NT2/D1 (cell line): ENCODE measurements at regions not wholly inside any gene's neighbourhood (a gene's known extent, or its start where the extent isn't known, plus 50 kb on each side); places are given as distances from the start of the nearest gene placed in this dataset.

Experiments used
- DNase-seq: peaks from one replicate; pipeline ENCODE4 v3.0.0-alpha.2; 2011; ENCODE audit warnings: low read depth, low spot score
- H3K27me3 ChIP-seq: 2 replicates; pipeline ENCODE4 v1.6.0; 2011; ENCODE audit warnings: mild to moderate bottlenecking; ENCODE audit not compliant: insufficient read length, insufficient read depth
- H3K36me3 ChIP-seq: 2 replicates; pipeline ENCODE4 v1.6.1; 2011; ENCODE audit warnings: mild to moderate bottlenecking, low read length, mixed read lengths; ENCODE audit not compliant: insufficient read depth, insufficient read length
- H3K4me1 ChIP-seq: 2 replicates; pipeline ENCODE4 v1.5.1; 2011; ENCODE audit not compliant: insufficient read depth, insufficient read length
- H3K4me3 ChIP-seq: 2 replicates; pipeline ENCODE4 v1.5.1; 2011; ENCODE audit warnings: low read depth; ENCODE audit not compliant: insufficient read length
- H3K9ac ChIP-seq: 2 replicates; pipeline ENCODE4 v1.6.0; 2011; ENCODE audit warnings: low read depth; ENCODE audit not compliant: insufficient read length
- H3K9me3 ChIP-seq: 2 replicates; pipeline ENCODE4 v1.5.1; 2011; ENCODE audit warnings: mild to moderate bottlenecking, low read length; ENCODE audit not compliant: insufficient read depth
- SUZ12 ChIP-seq: IDR thresholded peaks from 2 replicates; pipeline ENCODE4 v1.6.1; 2011; ENCODE audit not compliant: insufficient read length, insufficient read depth; ENCODE audit errors: extremely low read depth
- YY1 ChIP-seq: IDR thresholded peaks from 2 replicates; pipeline ENCODE4 v1.6.1; 2011; ENCODE audit not compliant: insufficient read length, insufficient read depth
- ZNF274 ChIP-seq: IDR thresholded peaks from 2 replicates; pipeline ENCODE4 v1.6.1; 2011; ENCODE audit warnings: mild to moderate bottlenecking, low read depth, low read length

DNA sequence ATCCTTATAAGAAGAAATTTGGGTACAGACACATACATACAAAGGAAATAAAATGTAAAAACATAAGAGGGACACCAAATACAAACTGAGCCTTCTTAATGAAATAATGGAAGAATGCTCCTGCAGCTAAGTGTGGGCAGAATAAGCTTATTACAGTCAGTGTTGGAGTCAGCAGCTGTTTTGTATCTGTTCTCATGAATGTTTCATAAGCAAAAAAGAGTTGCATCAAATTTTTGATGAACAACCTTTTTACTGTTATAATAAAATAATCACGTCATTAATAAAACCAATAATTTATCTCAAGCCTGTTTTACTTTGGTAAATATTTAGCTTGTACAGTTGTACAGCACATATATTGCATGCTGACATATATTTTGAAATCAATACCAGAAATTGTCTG is 545.6 kb downstream of the LRRC70 start:
- TF ChIP-seq ZNF274 (no peak), SUZ12 (no peak), YY1 (no peak)
- H3K9me3 ChIP-seq, result no peaks in the 10 kb centered on the region
- H3K36me3 ChIP-seq, result no peaks in the 10 kb centered on the region
- no peak overlapping the region for H3K4me3 ChIP-seq
- H3K4me1 ChIP-seq, result no peaks in the 10 kb centered on the region
- no peak for DNase-seq
- no peaks in the 10 kb centered on the region for H3K27me3 ChIP-seq
- no peak overlapping the region for H3K9ac ChIP-seq

- Histone ChIP-seq H3K9me3 (no peaks in the 10 kb centered on the region), H3K4me1 (no peaks in the 10 kb centered on the region), H3K9ac (no peak overlapping the region), H3K36me3 (no peaks in the 10 kb centered on the region), H3K4me3 (no peak overlapping the region), H3K27me3 (no peaks in the 10 kb centered on the region)
- no peak for DNase-seq
- no peak for TF ChIP-seq ZNF274
- TF ChIP-seq YY1, result no peak
- no peak for TF ChIP-seq SUZ12
These were observed 542.9 kb downstream of the LRRC70 start for GRCh38 chr5:63121471-63121870.

GRCh38 chr5:63118221-63118620 is 539.6 kb downstream of the LRRC70 start:
- Histone ChIP-seq H3K36me3 (no peaks in the 10 kb centered on the region), H3K4me1 (no peaks in the 10 kb centered on the region), H3K9me3 (no peaks in the 10 kb centered on the region), H3K27me3 (no peaks in the 10 kb centered on the region), H3K4me3 (no peak overlapping the region), H3K9ac (no peak overlapping the region)
- TF ChIP-seq SUZ12, result no peak
- no peak for TF ChIP-seq ZNF274
- TF ChIP-seq YY1, result no peak
- DNase-seq, result no peak

GRCh38 chr5:63111891-63112290 is 533.3 kb downstream of the LRRC70 start:
- no peak for DNase-seq
- no peaks in the 10 kb centered on the region for H3K9me3 ChIP-seq

GRCh38 chr5:63101870-63102269 is 523.3 kb downstream of the LRRC70 start:
- no peaks in the 10 kb centered on the region for H3K9me3 ChIP-seq
- TF ChIP-seq YY1, result no peak
- no peak for TF ChIP-seq ZNF274
- no peak for TF ChIP-seq SUZ12
- no peak overlapping the region for H3K9ac ChIP-seq
- no peaks in the 10 kb centered on the region for H3K27me3 ChIP-seq
- H3K4me3 ChIP-seq, result no peak overlapping the region
- no peaks in the 10 kb centered on the region for H3K4me1 ChIP-seq
- no peak for DNase-seq
- no peaks in the 10 kb centered on the region for H3K36me3 ChIP-seq

More at GRCh38 chr5:63111891-63112290, 533.3 kb downstream of the LRRC70 start:
- TF ChIP-seq ZNF274 (no peak), YY1 (no peak), SUZ12 (no peak)
- H3K4me3 ChIP-seq, result no peak overlapping the region
- no peaks in the 10 kb centered on the region for H3K27me3 ChIP-seq
- no peak overlapping the region for H3K9ac ChIP-seq
- no peaks in the 10 kb centered on the region for H3K4me1 ChIP-seq
- no peaks in the 10 kb centered on the region for H3K36me3 ChIP-seq

- Histone ChIP-seq H3K4me1 (no peaks in the 10 kb centered on the region), H3K9ac (no peak overlapping the region), H3K4me3 (no peak overlapping the region), H3K27me3 (no peaks in the 10 kb centered on the region), H3K36me3 (no peaks in the 10 kb centered on the region), H3K9me3 (no peaks in the 10 kb centered on the region)
- no peak for TF ChIP-seq ZNF274
- no peak for TF ChIP-seq SUZ12
- no peak for TF ChIP-seq YY1
- DNase-seq, result no peak
These were observed 518.7 kb downstream of the LRRC70 start for GRCh38 chr5:63097286-63097685.

GRCh38 chr5:63094730-63095129 is 516.1 kb downstream of the LRRC70 start:
- no peak overlapping the region for H3K4me3 ChIP-seq
- H3K9me3 ChIP-seq, result no peaks in the 10 kb centered on the region
- H3K9ac ChIP-seq, result no peak overlapping the region
- TF ChIP-seq ZNF274 (no peak), SUZ12 (no peak), YY1 (no peak)
- no peak for DNase-seq
- H3K4me1 ChIP-seq, result peaks cover 2% of the 10 kb centered on the region
- H3K36me3 ChIP-seq, result no peaks in the 10 kb centered on the region
- no peaks in the 10 kb centered on the region for H3K27me3 ChIP-seq

GRCh38 chr5:63089147-63089546 is 510.5 kb downstream of the LRRC70 start:
- TF ChIP-seq SUZ12, result no peak
- TF ChIP-seq YY1, result no peak
- TF ChIP-seq ZNF274, result no peak
- Histone ChIP-seq H3K36me3 (no peaks in the 10 kb centered on the region), H3K9me3 (no peaks in the 10 kb centered on the region), H3K4me1 (peaks cover 2% of the 10 kb centered on the region), H3K9ac (no peak overlapping the region), H3K27me3 (no peaks in the 10 kb centered on the region), H3K4me3 (no peak overlapping the region)
- DNase-seq, result no peak
